Peyer's patch (tissue), 4 donors: ENCODE measurements at regions not wholly inside any gene's neighbourhood (a gene's known extent, or its start where the extent isn't known, plus 50 kb on each side); places are given as distances from the start of the nearest gene placed in this dataset.
"Not testable (repeated sequence)": the region's sequence is repeated elsewhere in the genome, so short reads cannot be mapped to it uniquely, and the experiment has no call there.

Experiments used
- DNase-seq, 3 donors: peaks; one replicate each; pipeline ENCODE4 v3.0.0-alpha.2; 2017 to 2019
- H3K27ac ChIP-seq, 4 donors: fragments of 200-600 bp; sonication (generic); one replicate each; pipeline ENCODE4 v1.5.1; 2016 to 2019
- H3K27me3 ChIP-seq, 2 donors: fragments of 200-600 bp; sonication (generic); one replicate each; pipeline ENCODE4 v1.5.1; 2019
- H3K36me3 ChIP-seq, 3 donors: fragments of 200-600 bp; sonication (generic); one replicate each; pipeline ENCODE4 v1.5.1; 2016 to 2019
- H3K4me1 ChIP-seq, 4 donors: fragments of 200-600 bp; sonication (generic); one replicate each; pipeline ENCODE4 v1.5.1; 2016 to 2019
- H3K4me3 ChIP-seq, 4 donors: fragments of 200-600 bp; sonication (generic); 1 replicate in 3 of 4; 2 replicates in 1 of 4; pipeline ENCODE4 v1.5.1; 2016 to 2019; ENCODE audit warnings: mild to moderate bottlenecking in 1 of 4
- H3K9me3 ChIP-seq, 4 donors: fragments of 200-600 bp; sonication (generic); one replicate each; pipeline ENCODE4 v1.5.1; 2016 to 2019; ENCODE audit warnings: mild to moderate bottlenecking in 1 of 4
- CTCF ChIP-seq, 6 experiments: fragments of 450-650 bp in 4 of 6; fragments of 200-600 bp in 2 of 6; sonication (generic) in 1 of 6; IDR thresholded peaks; one replicate each; pipeline ENCODE4 v1.5.1; 2017 to 2019; ENCODE audit warnings: antibody characterized with exemption in 6 of 6, mild to moderate bottlenecking in 3 of 6, moderate library complexity in 1 of 6
- POLR2A ChIP-seq, 2 donors: fragments of 450-650 bp; IDR thresholded peaks; one replicate each; pipeline ENCODE4 v1.5.1; 2017; ENCODE audit warnings: antibody characterized with exemption in 2 of 2, mild to moderate bottlenecking in 2 of 2, moderate library complexity in 2 of 2

- no peaks in the 10 kb centered on the region for H3K36me3 ChIP-seq
- no peaks in the 10 kb centered on the region for H3K4me1 ChIP-seq
- H3K4me3 ChIP-seq: no peak overlapping the region
- H3K9me3 ChIP-seq: no peaks in the 10 kb centered on the region
- TF ChIP-seq POLR2A (IDR thresholded peaks at IDR 0.05): no peak
- H3K27me3 ChIP-seq: no peaks in the 10 kb centered on the region
- H3K27ac ChIP-seq: no peak overlapping the region
- DNase-seq: no peak
Observed at GRCh38 chr7:131627735-131628190, 71.3 kb upstream of the PODXL start.

- H3K9me3 ChIP-seq: no peaks in the 10 kb centered on the region
- TF ChIP-seq POLR2A (IDR thresholded peaks at IDR 0.05) (no peak), CTCF (IDR thresholded peaks at IDR 0.05) (no peak)
- no peaks in the 10 kb centered on the region for H3K27me3 ChIP-seq
- no peak overlapping the region for H3K27ac ChIP-seq
- no peaks in the 10 kb centered on the region for H3K36me3 ChIP-seq
- H3K4me1 ChIP-seq: no peaks in the 10 kb centered on the region
- no peak overlapping the region for H3K4me3 ChIP-seq
- no peak for DNase-seq
Observed at GRCh38 chr7:131626643-131627042, 70.2 kb upstream of the PODXL start.

GRCh38 chr7:131625817-131626372, 69.5 kb upstream of the PODXL start:
- Histone ChIP-seq H3K27ac (no peak overlapping the region), H3K9me3 (no peaks in the 10 kb centered on the region), H3K36me3 (no peaks in the 10 kb centered on the region), H3K4me1 (no peaks in the 10 kb centered on the region), H3K4me3 (no peak overlapping the region), H3K27me3 (no peaks in the 10 kb centered on the region)
- no peak for TF ChIP-seq POLR2A (IDR thresholded peaks at IDR 0.05)
- TF ChIP-seq CTCF (IDR thresholded peaks at IDR 0.05): no peak
- no peak for DNase-seq

- H3K27ac ChIP-seq, DNase-seq, H3K9me3 ChIP-seq, H3K27me3 ChIP-seq, H3K4me1 ChIP-seq, H3K4me3 ChIP-seq, H3K36me3 ChIP-seq: not testable (repeated sequence)
Observed at GRCh38 chr7:131625345-131625744, 68.9 kb upstream of the PODXL start.

GRCh38 chr7:131624536-131624935, 68.1 kb upstream of the PODXL start:
- Histone ChIP-seq H3K4me3 (no peak overlapping the region), H3K27ac (no peak overlapping the region), H3K9me3 (no peaks in the 10 kb centered on the region), H3K27me3 (no peaks in the 10 kb centered on the region), H3K4me1 (no peaks in the 10 kb centered on the region), H3K36me3 (no peaks in the 10 kb centered on the region)
- no peak for DNase-seq
- TF ChIP-seq POLR2A (IDR thresholded peaks at IDR 0.05): no peak
- TF ChIP-seq CTCF (IDR thresholded peaks at IDR 0.05): no peak

- no peaks in the 10 kb centered on the region for H3K36me3 ChIP-seq
- no peak overlapping the region for H3K27ac ChIP-seq
- H3K27me3 ChIP-seq: no peaks in the 10 kb centered on the region
- no peak overlapping the region for H3K4me3 ChIP-seq
- no peaks in the 10 kb centered on the region for H3K4me1 ChIP-seq
- TF ChIP-seq CTCF (IDR thresholded peaks at IDR 0.05) (no peak), POLR2A (IDR thresholded peaks at IDR 0.05) (no peak)
- no peaks in the 10 kb centered on the region for H3K9me3 ChIP-seq
- peak in 2 of 3 donors; percentile 53 to 58 for DNase-seq
Observed at GRCh38 chr7:131623154-131623553, 66.7 kb upstream of the PODXL start.

- Histone ChIP-seq H3K9me3 (no peaks in the 10 kb centered on the region), H3K36me3 (no peaks in the 10 kb centered on the region), H3K27ac (no peak overlapping the region), H3K4me1 (no peaks in the 10 kb centered on the region), H3K4me3 (no peak overlapping the region), H3K27me3 (no peaks in the 10 kb centered on the region)
- DNase-seq: no peak
- TF ChIP-seq POLR2A (IDR thresholded peaks at IDR 0.05): no peak
- TF ChIP-seq CTCF (IDR thresholded peaks at IDR 0.05): no peak
Observed at GRCh38 chr7:131621652-131622051, 65.2 kb upstream of the PODXL start.
